ENCODE measurements at regions not wholly inside any gene's neighbourhood (a gene's known extent, or its start where the extent isn't known, plus 50 kb on each side); places are given as distances from the start of the nearest gene placed in this dataset.
"Not testable (repeated sequence)": the region's sequence is repeated elsewhere in the genome, so short reads cannot be mapped to it uniquely, and the experiment has no call there.

DNA sequence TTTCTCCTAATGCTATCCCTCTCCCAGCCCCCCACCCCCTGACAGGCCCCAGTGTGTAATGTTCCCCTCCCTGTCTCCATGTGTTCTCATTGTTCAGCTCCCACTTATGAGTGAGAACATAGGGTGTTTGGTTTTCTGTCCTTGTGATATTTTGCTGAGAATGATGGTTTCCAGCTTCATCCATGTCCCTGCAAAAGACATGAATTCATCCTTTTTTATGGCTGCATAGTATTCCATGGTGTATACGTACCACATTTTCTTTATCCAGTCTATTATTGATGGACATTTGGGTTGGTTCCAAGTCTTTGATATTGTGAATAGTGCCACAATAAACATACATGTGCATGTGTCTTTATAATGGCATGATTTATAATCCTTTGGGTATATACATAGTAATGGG, 704.2 kb downstream of the PLCL1 start:
- not testable (repeated sequence) for DNase-seq (ENCODE audit: low read depth in 2 of 2)

DNA sequence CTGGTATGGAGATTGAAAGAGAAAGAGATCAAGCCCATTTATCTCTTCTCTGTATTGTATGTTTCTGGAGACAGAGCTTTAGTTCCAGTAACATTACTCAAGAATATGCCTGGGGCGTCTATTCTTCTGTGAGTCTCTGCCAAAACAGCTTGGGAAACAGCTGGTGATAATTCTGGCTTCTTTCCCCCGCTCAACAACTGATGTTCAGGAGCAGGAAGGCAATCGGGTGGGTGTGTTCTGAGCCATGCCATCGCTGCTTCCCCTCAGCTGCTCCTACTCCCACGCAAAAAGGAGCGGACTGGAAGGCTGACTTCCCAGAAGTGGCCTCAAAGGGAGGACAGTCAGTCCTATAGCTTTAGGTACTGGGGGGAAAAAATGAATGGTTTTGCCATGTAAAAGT, 695.1 kb downstream of the PLCL1 start:
- DNase-seq (ENCODE audit: low read depth in 2 of 2): no peak

DNA sequence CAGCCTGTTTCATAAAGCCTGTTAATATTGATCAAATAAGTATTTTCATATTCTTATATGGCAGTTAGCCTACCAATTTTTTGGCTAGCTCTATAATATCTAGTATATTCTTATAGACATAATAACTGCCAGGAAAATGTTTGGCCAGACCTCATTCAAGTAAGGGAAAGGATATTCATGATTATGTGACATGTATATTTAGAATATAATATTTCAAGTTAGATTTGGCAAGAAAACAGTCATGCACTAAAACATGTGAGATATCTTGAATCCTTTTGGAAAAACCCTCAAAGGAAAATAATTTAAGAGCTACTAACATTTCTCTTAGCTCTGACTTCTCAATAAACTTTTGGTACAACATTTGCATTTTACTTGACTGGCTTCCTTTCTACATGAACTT, 694.1 kb downstream of the PLCL1 start:
- DNase-seq (ENCODE audit: low read depth in 2 of 2): no peak

DNA sequence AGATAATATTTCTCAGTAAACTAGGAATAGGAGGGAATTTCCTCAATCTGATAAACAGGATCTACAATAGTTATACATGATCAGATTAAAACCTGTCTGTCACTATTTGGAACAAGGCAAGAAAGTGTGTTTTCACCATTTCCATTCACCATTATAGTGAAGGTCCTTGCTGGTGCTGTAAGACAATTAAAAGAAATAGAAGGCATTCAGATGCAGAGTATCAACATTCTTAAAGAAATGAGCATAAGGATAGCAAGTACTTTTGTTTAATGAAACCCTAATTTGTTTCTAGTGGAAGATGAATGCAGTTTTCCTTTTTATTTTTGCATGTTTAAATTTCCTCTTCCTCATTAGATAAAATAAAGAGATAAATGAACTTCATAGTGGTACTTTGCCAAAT, 693.7 kb downstream of the PLCL1 start:
- DNase-seq (ENCODE audit: low read depth in 2 of 2): no peak

DNA sequence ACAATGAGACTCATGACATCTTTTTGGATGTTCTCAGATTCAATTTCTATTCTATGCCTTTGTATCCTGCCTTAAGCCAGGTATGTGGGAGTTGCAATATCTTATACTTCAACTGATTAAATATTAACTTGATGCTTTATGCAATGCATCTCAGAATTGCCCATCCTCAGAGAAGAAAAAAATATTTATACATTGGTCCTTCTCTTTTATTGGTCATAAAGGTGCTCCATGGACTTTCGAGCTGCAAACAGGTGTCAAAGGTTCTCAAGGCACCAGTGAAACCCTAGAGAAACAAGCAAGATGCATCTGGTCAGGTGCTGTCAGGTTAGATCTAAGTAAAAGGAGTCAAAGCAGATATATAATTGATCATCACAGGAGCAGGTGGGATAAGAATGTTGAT, 690.5 kb downstream of the PLCL1 start:
- DNase-seq (ENCODE audit: low read depth in 2 of 2): no peak

DNA sequence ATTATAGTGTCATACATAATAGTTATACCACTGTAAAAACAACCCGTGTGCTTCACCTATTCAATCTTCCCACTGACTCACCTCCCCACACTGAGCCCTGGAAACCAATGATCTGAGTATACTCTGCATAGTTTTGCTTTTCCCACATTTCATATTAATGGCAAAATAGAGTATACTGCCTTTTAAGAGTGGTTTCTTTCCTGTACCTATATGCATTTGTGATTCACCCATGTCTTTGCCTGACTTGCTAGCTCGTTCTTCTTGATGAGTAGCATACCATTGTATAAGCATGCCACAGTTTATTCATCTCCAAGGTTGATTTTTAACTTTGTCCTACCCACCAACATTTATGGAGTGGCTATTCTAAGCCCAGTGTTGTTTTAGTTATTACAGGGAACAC, 686.4 kb downstream of the PLCL1 start:
- no peak for DNase-seq (ENCODE audit: low read depth in 2 of 2)

DNA sequence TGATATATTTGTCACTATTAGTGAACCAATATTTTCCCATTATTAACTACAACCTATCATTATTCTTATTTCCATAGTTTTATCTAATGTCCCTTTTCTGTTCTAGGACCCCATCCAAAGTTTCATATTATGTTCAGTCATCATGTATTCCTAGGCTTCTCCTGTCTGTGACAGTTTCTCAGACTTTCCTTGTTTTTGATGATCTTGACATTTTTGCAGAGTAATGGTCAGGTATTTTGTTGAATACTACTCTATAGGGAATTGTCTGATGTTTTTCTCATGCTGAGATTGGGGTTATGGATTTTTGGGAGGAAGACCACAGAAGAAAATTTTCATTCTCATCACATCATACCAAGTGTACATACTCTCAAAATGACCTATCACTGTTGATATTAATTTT, 684.6 kb downstream of the PLCL1 start:
- no peak for DNase-seq (ENCODE audit: low read depth in 2 of 2)

DNA sequence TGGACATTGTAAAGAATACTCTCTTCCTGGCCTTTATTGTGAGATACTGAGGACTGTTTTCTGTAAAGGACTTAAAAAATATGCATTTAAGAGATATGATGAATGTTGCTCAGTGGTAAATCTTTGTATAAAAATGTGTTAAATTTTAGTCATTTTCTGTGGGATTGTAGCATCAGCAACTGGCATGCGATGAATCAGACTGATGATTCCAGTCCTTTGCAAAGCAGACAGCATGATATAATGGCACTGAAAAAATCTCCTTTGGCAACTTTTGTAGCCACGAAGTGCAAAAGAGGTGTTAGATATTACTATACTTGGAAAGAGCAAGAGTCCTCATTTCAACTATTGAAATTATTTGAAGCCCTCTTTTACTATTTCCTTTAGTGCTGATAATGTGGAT, 678.7 kb downstream of the PLCL1 start:
- DNase-seq (ENCODE audit: low read depth in 2 of 2): no peak

DNA sequence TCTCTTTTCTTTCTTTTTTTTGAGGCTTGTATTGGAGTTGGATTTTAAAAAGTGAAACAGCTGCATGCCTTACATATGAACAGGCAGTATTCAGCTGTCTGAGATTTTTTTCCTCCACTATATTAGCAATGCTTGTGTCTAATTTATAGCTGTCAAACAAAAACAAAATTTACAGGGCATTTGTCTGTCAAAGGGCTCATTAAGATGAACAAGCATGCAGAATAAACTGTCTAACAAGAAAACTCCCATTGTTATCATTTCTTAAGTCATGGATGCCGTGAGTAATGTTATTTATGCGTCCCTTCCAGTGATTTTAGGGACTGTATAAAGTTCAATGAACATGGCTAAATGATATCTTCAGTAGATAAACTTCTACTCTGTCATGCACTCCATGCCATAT, 674.7 kb downstream of the PLCL1 start:
- DNase-seq (ENCODE audit: low read depth in 2 of 2): no peak

DNA sequence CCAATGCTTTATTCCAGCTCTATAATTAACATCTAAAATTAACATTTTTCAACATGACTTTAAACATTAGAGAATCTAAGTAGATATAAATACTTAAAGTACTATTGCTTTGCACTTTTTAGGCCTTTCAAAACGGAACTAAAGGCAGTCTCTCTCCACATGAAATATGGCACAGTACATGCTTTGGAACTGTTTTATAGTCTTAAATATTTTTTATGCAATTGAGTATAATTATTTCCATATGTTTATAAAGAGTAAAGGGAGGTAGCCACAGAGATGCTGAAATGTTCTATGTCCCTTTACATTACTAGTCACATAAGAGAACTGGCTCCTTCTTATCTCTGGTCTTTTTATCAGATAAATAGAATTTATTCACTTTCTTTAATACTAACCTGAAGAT, 674.0 kb downstream of the PLCL1 start:
- DNase-seq (ENCODE audit: low read depth in 2 of 2): no peak

DNA sequence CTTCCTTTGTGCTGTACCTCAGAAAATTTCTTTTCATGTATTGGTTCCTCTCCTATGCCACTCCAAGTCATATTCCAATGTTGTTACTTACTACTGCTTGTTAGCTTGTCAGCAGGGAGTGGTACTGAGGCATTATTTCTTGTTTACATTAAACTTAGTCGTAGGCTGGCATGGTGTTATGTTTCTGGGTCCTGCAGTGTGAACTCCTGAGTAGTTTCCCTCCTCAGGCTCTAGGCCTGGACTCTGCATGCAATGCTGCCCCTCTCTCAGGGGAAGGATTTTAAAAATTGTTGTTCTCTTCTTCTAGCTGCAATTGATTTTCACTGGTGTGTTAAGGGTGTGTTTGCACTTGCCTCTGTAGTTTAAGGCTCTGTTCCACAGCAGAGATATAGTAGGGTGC, 671.6 kb downstream of the PLCL1 start:
- DNase-seq (ENCODE audit: low read depth in 2 of 2): no peak

DNA sequence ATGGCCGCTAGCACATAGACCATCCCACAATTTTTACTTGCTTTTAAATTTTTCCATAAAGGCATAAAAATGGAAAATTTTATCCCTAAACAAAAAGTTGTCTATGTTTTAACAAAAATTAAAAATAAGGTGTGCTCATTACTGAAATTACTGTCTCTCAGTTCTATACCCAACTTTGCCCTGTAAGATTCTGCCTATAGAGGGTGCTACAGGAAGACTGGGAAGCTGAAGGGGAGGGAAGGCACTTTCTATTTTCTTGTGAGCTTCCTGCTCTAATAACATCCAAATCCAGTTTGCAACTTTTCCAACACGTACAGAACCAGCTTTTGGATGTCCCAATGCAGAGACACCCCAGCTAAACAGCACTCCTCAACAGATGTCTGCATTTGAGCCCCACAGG, 666.9 kb downstream of the PLCL1 start:
- no peak for DNase-seq (ENCODE audit: low read depth in 2 of 2)

DNA sequence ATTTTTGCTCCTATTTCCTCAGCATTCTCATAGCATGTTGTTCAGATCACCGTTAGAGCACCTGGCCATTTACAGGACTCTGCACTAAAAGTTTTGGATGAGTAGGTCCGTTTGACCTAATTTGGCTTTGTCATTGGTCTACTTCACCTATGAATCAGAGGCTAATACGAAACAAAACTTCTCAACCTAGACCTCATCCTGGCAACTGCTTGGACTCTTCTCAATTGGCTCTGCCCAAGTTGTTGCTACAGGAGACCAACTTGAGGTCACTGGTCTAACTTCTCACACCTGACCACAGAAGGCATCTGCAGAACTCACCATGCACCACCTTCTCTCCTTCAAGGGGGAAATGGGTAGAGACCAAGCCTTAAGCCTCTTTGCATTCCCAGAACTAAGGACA, 663.7 kb downstream of the PLCL1 start:
- DNase-seq (ENCODE audit: low read depth in 2 of 2): no peak

DNA sequence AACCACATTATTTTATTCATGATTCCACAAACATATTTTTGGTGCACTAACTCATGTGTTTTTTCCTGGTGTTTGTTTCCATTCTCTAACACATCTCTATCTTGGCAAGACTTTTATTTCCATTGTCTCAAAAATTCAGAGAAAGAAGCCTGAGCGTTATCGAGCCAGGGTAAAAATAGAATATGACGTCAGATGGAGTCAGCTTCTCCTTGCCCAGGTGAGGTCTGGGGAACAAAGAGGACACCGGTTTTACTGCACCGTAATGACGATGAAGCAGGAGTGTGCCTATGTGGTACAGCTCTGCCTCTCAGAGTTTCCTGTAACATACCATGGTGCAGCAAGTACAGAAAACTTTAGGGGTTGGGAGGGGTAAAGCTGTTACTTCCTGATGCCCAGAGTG, 661.6 kb downstream of the PLCL1 start:
- no peak for DNase-seq (ENCODE audit: low read depth in 2 of 2)

DNA sequence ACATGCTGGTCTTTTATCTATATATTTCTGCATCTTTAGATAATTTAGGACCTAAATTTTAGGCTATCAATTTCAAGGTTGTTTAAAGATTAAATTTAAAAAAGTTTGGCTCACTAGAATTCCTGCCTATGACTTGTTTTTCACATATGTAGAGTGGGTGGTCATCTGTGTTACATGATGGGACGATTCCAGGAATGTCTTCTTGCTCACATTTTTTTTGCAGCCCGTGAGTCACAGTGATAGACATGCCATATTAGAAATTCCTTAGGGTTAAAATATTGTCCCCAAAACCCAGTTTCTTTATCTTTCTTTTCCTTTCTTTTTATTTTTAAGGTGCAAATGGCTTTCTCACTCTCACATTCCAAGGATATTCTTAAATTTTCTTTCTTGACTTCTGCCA, 652.0 kb downstream of the PLCL1 start:
- DNase-seq (ENCODE audit: low read depth in 2 of 2): no peak

DNA sequence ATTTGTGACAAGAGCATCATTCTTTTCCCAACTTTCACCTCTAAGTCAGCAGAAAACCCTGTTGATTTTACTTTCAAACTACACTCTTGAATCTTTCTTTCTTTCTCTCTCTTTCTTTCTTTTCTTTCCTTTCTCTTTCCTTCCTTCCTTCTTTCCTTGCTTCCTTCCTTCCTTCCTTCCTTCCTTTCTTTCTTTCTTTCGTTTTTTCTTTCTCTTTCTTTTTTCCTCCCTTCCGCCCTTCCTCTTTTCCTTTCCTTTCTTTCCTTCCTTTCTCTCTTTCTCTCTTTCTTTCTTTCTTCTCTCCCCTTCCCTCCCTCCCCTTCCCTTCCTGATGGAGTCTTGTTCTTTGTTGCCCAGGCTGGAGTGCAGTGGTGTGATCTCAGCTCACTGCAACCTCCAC, 649.5 kb downstream of the PLCL1 start:
- DNase-seq (ENCODE audit: low read depth in 2 of 2): no peak

DNA sequence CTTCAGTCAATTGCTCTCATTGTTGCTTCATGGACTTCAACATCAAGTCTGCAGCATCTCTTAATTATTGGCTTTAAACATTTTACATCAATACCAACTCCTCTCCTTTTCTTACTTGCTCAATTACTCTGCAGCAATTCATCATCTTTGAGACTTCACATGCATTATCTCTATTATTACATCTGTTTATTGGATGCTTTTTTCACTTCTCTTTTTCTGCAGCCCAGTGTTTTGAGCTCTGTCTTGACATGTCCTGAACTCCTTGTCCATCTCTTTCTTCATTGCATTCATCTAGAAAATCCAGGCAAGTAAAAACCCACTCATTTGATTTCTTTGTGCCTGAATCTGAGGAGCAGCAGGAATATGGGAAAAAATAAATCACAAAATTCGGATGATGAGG, 647.9 kb downstream of the PLCL1 start:
- no peak for DNase-seq (ENCODE audit: low read depth in 2 of 2)

DNA sequence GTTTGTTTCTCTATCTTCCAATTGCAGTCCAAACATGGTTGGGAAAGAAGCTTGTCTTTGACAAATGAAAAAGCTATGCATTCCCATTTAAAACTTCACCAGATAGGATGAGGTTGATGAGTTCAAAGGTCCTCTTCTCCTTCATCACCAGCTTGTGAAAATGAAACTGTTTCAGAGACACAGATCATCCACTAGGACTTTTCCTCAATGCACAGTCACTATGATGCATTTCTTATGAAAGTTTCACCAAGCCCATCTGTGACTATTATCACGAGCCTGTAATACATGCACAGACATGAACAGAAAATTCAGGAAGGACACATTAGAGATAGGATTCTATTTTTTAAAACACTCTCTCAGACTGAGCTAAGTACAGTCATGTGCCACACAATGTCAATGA, 644.4 kb downstream of the PLCL1 start:
- DNase-seq (ENCODE audit: low read depth in 2 of 2): no peak

DNA sequence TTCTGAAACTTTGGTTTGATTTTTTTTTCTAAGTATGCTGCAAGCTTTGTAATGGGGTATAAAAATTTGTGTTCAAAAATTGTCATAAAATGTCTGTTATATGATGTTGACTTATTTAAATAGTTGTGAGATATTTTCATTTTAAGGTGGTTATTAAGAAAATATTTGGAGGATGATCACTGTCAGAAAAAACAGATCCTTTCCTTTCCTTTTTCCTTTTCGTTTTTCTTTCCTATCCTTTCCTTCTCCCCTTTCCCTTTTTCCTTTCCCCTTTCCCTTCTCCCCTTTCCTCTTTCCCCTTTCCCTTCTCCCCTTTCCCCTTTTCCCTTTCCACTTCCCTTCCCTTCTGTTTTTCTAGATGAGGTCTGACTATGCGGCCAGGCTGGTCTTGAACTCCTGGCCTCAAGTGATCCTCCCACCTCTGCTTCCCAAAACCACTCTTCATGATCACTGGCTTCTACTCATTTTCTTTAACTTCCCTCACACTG, 640.5 kb downstream of the PLCL1 start:
- DNase-seq (ENCODE audit: low read depth in 2 of 2): no peak

DNA sequence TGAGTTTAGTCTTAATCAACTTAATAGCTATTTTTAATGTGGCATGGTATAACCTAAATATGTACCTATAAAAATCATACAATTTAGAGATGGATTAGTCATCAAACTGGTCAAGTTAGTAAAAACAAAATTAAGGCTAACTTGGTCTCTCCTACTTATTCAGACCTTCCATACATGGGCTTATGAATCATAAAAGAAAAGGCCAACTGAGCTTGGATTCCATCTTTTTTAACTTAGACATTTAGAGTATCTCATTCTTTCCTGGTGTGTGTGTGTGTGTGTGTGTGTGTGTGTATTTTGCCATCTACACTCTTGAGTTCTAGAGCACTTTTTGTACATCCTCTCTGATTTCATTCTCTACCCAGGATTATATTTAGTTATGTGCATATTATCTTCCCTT, 637.5 kb downstream of the PLCL1 start:
- no peak for DNase-seq (ENCODE audit: low read depth in 2 of 2)

DNA sequence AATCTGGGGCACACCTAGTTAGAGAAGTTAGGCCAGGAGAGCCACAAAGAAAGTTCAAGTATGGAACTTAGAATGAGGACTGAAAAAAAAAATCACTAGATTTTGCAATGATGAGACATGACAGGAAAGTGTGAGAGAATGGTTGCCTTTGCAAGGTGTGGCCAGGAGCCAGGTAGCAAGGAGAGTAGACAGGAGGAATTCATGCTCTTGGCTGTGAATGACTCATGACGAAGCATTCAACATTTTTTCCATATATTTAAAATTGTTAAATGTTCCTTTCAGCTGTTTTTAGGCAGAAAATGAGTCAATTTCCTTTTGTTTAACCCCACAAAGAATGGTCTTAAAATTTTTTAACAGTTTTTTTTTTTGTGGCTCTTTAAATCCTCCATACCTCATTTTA, 636.9 kb downstream of the PLCL1 start:
- no peak for DNase-seq (ENCODE audit: low read depth in 2 of 2)

DNA sequence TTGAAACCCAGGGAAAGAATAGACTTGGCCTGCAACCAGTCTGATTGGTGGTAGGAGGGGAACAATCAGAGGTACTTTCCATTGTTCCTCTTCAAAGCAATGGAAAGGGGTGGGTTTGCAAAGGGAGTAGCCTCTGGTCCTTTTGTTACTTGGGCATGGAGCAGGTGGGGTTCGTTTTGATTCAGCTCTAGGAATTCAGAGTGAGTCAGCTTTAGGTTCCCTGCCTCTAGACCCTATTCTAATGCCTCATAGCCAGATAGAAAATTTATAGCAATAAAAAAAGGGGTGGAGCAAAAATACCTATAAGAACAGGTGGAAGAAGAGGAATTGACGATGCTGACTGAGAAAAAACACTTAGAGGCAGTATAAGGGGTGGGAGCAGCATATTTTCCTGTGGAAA, 636.4 kb downstream of the PLCL1 start:
- no peak for DNase-seq (ENCODE audit: low read depth in 2 of 2)

DNA sequence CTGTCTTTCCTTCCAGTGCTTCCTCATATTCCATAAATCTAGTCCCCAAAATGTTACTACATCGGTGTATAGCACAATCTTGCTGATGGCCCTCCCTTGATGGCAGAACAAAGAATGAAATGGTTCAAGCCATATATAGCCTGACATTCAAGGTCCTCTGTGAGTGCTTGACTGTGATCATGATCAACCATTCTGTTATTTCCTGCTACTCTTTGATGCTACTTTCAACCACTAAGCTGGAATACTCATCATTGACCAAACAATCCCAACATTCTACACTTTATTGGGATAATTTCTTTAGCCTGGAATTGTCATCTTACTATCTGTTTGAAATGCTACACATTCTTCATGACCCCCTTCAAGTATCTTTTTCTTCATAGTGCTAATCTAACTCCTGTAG, 633.9 kb downstream of the PLCL1 start:
- no peak for DNase-seq (ENCODE audit: low read depth in 2 of 2)

DNA sequence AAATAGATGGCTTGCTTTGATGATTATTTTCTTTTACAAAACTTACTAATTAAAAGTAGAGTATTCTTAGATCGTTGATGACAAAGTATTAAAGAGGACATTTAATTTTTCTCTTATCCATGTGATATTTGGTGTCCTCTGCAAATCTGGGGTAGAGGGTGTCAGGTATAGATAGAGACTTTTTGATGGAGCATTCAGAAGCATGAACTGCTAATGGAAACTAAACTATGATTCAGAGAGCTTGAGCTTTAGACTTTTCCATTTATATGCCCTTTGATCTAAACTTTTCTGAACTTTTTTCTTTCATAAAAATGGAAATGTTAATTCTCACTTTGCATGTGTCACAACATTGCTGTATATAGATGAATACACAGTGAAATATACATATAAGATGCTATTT, 619.7 kb downstream of the PLCL1 start:
- DNase-seq (ENCODE audit: low read depth in 2 of 2): no peak

DNA sequence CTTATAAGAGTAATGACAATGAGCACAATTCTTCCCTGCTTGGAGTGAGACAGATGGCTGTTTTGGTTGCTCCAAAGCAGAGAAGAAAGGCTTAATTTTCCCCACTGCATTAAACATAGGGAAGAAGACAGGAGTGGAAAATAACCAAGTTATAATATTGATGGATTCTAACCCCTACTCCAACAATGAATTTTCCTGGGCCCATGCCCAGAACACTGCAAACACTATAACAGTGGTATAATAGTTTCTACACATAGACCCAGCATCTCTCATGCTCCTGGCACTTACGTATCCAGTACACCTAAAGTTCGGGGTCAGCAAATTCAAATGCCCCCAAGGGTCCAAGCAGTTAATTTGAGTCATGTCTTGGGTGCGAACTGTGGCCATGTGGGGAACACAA, 613.4 kb downstream of the PLCL1 start:
- no peak for DNase-seq (ENCODE audit: low read depth in 2 of 2)
